Ovary (tissue), 7 donors: ENCODE measurements at regions not wholly inside any gene's neighbourhood (a gene's known extent, or its start where the extent isn't known, plus 50 kb on each side); places are given as distances from the start of the nearest gene placed in this dataset.
"Not testable (repeated sequence)": the region's sequence is repeated elsewhere in the genome, so short reads cannot be mapped to it uniquely, and the experiment has no call there.

Experiments used
- DNase-seq, 5 donors: peaks; one replicate each; pipeline ENCODE4 v3.0.0-alpha.2; 2019 to 2020
- H3K27ac ChIP-seq, 2 donors: fragments of 200-600 bp; one replicate each; pipeline versions ENCODE4 v1.5.1 to v1.8.0; 2019 to 2022
- H3K27me3 ChIP-seq: fragments of 200-600 bp; one replicate; pipeline ENCODE4 v1.8.0; 2022
- H3K36me3 ChIP-seq: fragments of 200-600 bp; sonication (generic); one replicate; pipeline ENCODE4 v1.5.1; 2019
- H3K4me1 ChIP-seq: one replicate; pipeline ENCODE4 v1.8.1; 2013; ENCODE audit warnings: mild to moderate bottlenecking, moderate library complexity; ENCODE audit not compliant: insufficient read depth
- H3K4me3 ChIP-seq: fragments of 200-600 bp; sonication (generic); one replicate; pipeline ENCODE4 v1.5.1; 2017
- H3K9me3 ChIP-seq, 2 donors: fragments of 200-600 bp in 1 of 2; sonication (generic) in 1 of 2; one replicate each; pipeline versions ENCODE4 v1.5.1 to v1.8.1; 2013 to 2019; ENCODE audit warnings: mild to moderate bottlenecking in 1 of 2, moderate library complexity in 1 of 2
- CTCF ChIP-seq, 3 donors: fragments of 450-650 bp in 2 of 3; fragments of 200-600 bp in 1 of 3; IDR thresholded peaks; one replicate each; pipeline versions ENCODE4 v1.5.1 to v1.8.0; 2016 to 2022; ENCODE audit warnings: antibody characterized with exemption in 3 of 3, mild to moderate bottlenecking in 1 of 3
- EP300 ChIP-seq: sonication (generic); formaldehyde crosslinking; IDR thresholded peaks from one replicate; pipeline ENCODE4 v1.6.1; 2017; ENCODE audit warnings: antibody characterized with exemption
- POLR2A ChIP-seq: fragments of 450-650 bp; IDR thresholded peaks from one replicate; pipeline ENCODE4 v1.6.1; 2017; ENCODE audit warnings: antibody characterized with exemption, mild to moderate bottlenecking, moderate library complexity
- WGBS, 3 donors: extraction: QIAGEN DNeasy Blood & Tissue Kit in 1 of 3; methylation state at CpG; one replicate each; pipeline versions ENCODE4 v1.1.5 to v1.1.7; 2013 to 2017; 5-methylcytosine and 5-hydroxymethylcytosine counted together
- intact Hi-C, 4 donors: fragments of 100-400 bp; cut with DNase I; formaldehyde crosslinking; loops; one replicate each; pipeline versions ENCODE4 v1.11.0 to v1.15.1; 2022 to 2023
- donor health status: DM: no; HTN: no; CAD: no; lungs with moderate emphysema.
- donor health status: DM: no; HTN: no; CAD: no.
- donor health status: Bipolar disorder and iron deficiency.
- donor health status: DM: no; HTN: no; CAD: no.
- donor health status: DM: yes; HTN: yes; CAD: no.

- no peak for DNase-seq
- 73 to 81% (median 76%) methylated on average over 3 of the region's 3 CpGs for WGBS, 3 donors
- Histone ChIP-seq H3K4me1 (no peaks in the 10 kb centered on the region), H3K27me3 (no peaks in the 10 kb centered on the region), H3K36me3 (no peaks in the 10 kb centered on the region), H3K27ac (no peak overlapping the region), H3K9me3 (no peaks in the 10 kb centered on the region), H3K4me3 (no peak overlapping the region)
- TF ChIP-seq EP300 (no peak), CTCF (IDR thresholded peaks at IDR 0.05) (no peak)
- intact Hi-C loops = no loop called here
Observed at GRCh38 chr10:30170814-30171213, 111.4 kb upstream of the JCAD start.

GRCh38 chr10:30170146-30170545 is 110.8 kb upstream of the JCAD start:
- intact Hi-C loops = no loop called here
- no peaks in the 10 kb centered on the region for H3K27me3 ChIP-seq
- H3K4me1 ChIP-seq = no peaks in the 10 kb centered on the region
- no peaks in the 10 kb centered on the region for H3K9me3 ChIP-seq
- 88 to 93% (median 92%) methylated on average over 3 of the region's 3 CpGs for WGBS, 3 donors
- no peak for TF ChIP-seq POLR2A
- TF ChIP-seq CTCF (IDR thresholded peaks at IDR 0.05) = no peak
- no peak for TF ChIP-seq EP300
- H3K4me3 ChIP-seq = no peak overlapping the region
- no peak for DNase-seq
- no peaks in the 10 kb centered on the region for H3K36me3 ChIP-seq
- no peak overlapping the region for H3K27ac ChIP-seq

- Histone ChIP-seq H3K27me3 (no peaks in the 10 kb centered on the region), H3K4me3 (no peak overlapping the region), H3K9me3 (no peaks in the 10 kb centered on the region), H3K27ac (no peak overlapping the region), H3K4me1 (no peaks in the 10 kb centered on the region), H3K36me3 (no peaks in the 10 kb centered on the region)
- intact Hi-C loops = no loop called here
- TF ChIP-seq EP300 (no peak), POLR2A (no peak), CTCF (IDR thresholded peaks at IDR 0.05) (no peak)
- WGBS, 3 donors = 74 to 96% (median 96%) methylated on average over 3 of the region's 3 CpGs
- DNase-seq = no peak
Observed at GRCh38 chr10:30169342-30169741, 110.0 kb upstream of the JCAD start.

- Histone ChIP-seq H3K27ac (no peak overlapping the region), H3K4me3 (no peak overlapping the region), H3K9me3 (no peaks in the 10 kb centered on the region), H3K4me1 (no peaks in the 10 kb centered on the region), H3K27me3 (no peaks in the 10 kb centered on the region), H3K36me3 (no peaks in the 10 kb centered on the region)
- no peak for TF ChIP-seq EP300
- TF ChIP-seq CTCF (IDR thresholded peaks at IDR 0.05) = no peak
- TF ChIP-seq POLR2A = no peak
- intact Hi-C loops = no loop called here
- 90 to 96% (median 94%) methylated on average over 5 of the region's 5 CpGs for WGBS, 3 donors
- no peak for DNase-seq
Observed at GRCh38 chr10:30166929-30167328, 107.5 kb upstream of the JCAD start.

GRCh38 chr10:30163410-30163809 is 104.0 kb upstream of the JCAD start:
- H3K27ac ChIP-seq, H3K36me3 ChIP-seq, intact Hi-C loops, DNase-seq, H3K9me3 ChIP-seq, H3K27me3 ChIP-seq, H3K4me3 ChIP-seq, H3K4me1 ChIP-seq: not testable (repeated sequence)
- WGBS, 3 donors = 70 to 78% (median 72%) methylated on average over 8 to 10 of the region's 10 CpGs

- 96 to 98% (median 96%) methylated on average over 19 to 25 of the region's 25 CpGs for WGBS, 3 donors
- intact Hi-C loops, H3K36me3 ChIP-seq, H3K27me3 ChIP-seq, H3K4me1 ChIP-seq, H3K4me3 ChIP-seq, H3K27ac ChIP-seq, DNase-seq, H3K9me3 ChIP-seq: not testable (repeated sequence)
Observed at GRCh38 chr10:30162796-30163195, 103.4 kb upstream of the JCAD start.
